HUES64 (cell line): ENCODE measurements at regions not wholly inside any gene's neighbourhood (a gene's known extent, or its start where the extent isn't known, plus 50 kb on each side); places are given as distances from the start of the nearest gene placed in this dataset.

Experiments used
- H3K27ac ChIP-seq: 2 replicates; pipeline ENCODE4 v1.7.0; 2013; ENCODE audit warnings: low read depth, low read length, inconsistent platforms
- H3K27me3 ChIP-seq: 2 replicates; pipeline ENCODE4 v1.6.1; 2013; ENCODE audit warnings: mild to moderate bottlenecking, low read length; ENCODE audit not compliant: insufficient read depth
- H3K36me3 ChIP-seq: 2 replicates; pipeline ENCODE4 v1.6.1; 2013; ENCODE audit warnings: mild to moderate bottlenecking, low read length; ENCODE audit not compliant: insufficient read depth
- H3K4me1 ChIP-seq: 2 replicates; pipeline ENCODE4 v1.6.1; 2013; ENCODE audit warnings: mild to moderate bottlenecking, low read length, moderate library complexity; ENCODE audit not compliant: insufficient read depth
- H3K4me3 ChIP-seq: 2 replicates; pipeline ENCODE4 v1.5.1; 2013; ENCODE audit warnings: mild to moderate bottlenecking, low read length, moderate library complexity
- H3K9ac ChIP-seq: 2 replicates; pipeline ENCODE4 v1.6.1; 2013; ENCODE audit warnings: mild to moderate bottlenecking, low read depth, low read length
- H3K9me3 ChIP-seq: 2 replicates; pipeline ENCODE4 v1.6.1; 2013; ENCODE audit warnings: low read depth, low read length; ENCODE audit not compliant: insufficient read depth
- WGBS: fragments of 150-250, 120-280 bp; methylation state at CpG from one replicate; pipeline ENCODE4 v1.1.7; 2013; ENCODE audit warnings: missing lambda C conversion rate; 5-methylcytosine and 5-hydroxymethylcytosine counted together

GRCh38 chr20:57790176-57790575, 80.4 kb upstream of the PMEPA1 start:
- no peaks in the 10 kb centered on the region for H3K9me3 ChIP-seq
- H3K4me3 ChIP-seq: no peak overlapping the region
- no peaks in the 10 kb centered on the region for H3K36me3 ChIP-seq
- H3K9ac ChIP-seq: no peak overlapping the region
- WGBS: 87% methylated on average over 8 of the region's 8 CpGs
- H3K27me3 ChIP-seq: no peaks in the 10 kb centered on the region
- H3K27ac ChIP-seq: no peak overlapping the region
- H3K4me1 ChIP-seq: no peaks in the 10 kb centered on the region; the same call in 1 of the 2 replicates

GRCh38 chr20:57788936-57789613, 79.3 kb upstream of the PMEPA1 start:
- 92% methylated on average over 19 of the region's 19 CpGs for WGBS
- Histone ChIP-seq H3K4me3 (no peak overlapping the region), H3K36me3 (no peaks in the 10 kb centered on the region), H3K27me3 (no peaks in the 10 kb centered on the region), H3K27ac (no peak overlapping the region), H3K4me1 (no peaks in the 10 kb centered on the region), H3K9ac (no peak overlapping the region), H3K9me3 (no peaks in the 10 kb centered on the region)

- no peaks in the 10 kb centered on the region for H3K27me3 ChIP-seq
- H3K4me1 ChIP-seq: no peaks in the 10 kb centered on the region
- WGBS: 87% methylated on average over 16 of the region's 17 CpGs
- no peaks in the 10 kb centered on the region for H3K9me3 ChIP-seq
- H3K27ac ChIP-seq: no peak overlapping the region
- H3K36me3 ChIP-seq: no peaks in the 10 kb centered on the region
- H3K9ac ChIP-seq: no peak overlapping the region
- H3K4me3 ChIP-seq: no peak overlapping the region
These were observed 78.4 kb upstream of the PMEPA1 start for GRCh38 chr20:57787990-57788781.

GRCh38 chr20:57787151-57787989, 77.6 kb upstream of the PMEPA1 start:
- Histone ChIP-seq H3K27ac (no peak overlapping the region), H3K4me3 (no peak overlapping the region), H3K4me1 (no peaks in the 10 kb centered on the region), H3K9me3 (no peaks in the 10 kb centered on the region), H3K9ac (no peak overlapping the region), H3K36me3 (no peaks in the 10 kb centered on the region), H3K27me3 (no peaks in the 10 kb centered on the region)
- 90% methylated on average over 9 of the region's 10 CpGs for WGBS

- no peaks in the 10 kb centered on the region for H3K27me3 ChIP-seq
- no peaks in the 10 kb centered on the region for H3K36me3 ChIP-seq
- no peak overlapping the region for H3K4me3 ChIP-seq
- H3K27ac ChIP-seq: no peak overlapping the region
- no peaks in the 10 kb centered on the region for H3K4me1 ChIP-seq
- H3K9me3 ChIP-seq: no peaks in the 10 kb centered on the region
- no peak overlapping the region for H3K9ac ChIP-seq
- 94% methylated on average over 14 of the region's 14 CpGs for WGBS
These were observed 76.6 kb upstream of the PMEPA1 start for GRCh38 chr20:57786304-57786932.

- Histone ChIP-seq H3K4me3 (no peak overlapping the region), H3K36me3 (no peaks in the 10 kb centered on the region), H3K9me3 (no peaks in the 10 kb centered on the region), H3K27ac (no peak overlapping the region), H3K27me3 (no peaks in the 10 kb centered on the region), H3K4me1 (no peaks in the 10 kb centered on the region), H3K9ac (no peak overlapping the region)
- 93% methylated on average over 3 of the region's 6 CpGs for WGBS
These were observed 75.9 kb upstream of the PMEPA1 start for GRCh38 chr20:57785720-57786119.

GRCh38 chr20:57785061-57785460, 75.2 kb upstream of the PMEPA1 start:
- Histone ChIP-seq H3K36me3 (no peaks in the 10 kb centered on the region), H3K27me3 (no peaks in the 10 kb centered on the region), H3K27ac (no peak overlapping the region), H3K9me3 (no peaks in the 10 kb centered on the region), H3K4me3 (no peak overlapping the region), H3K4me1 (no peaks in the 10 kb centered on the region), H3K9ac (no peak overlapping the region)
- 92% methylated on average over 4 of the region's 4 CpGs for WGBS

- H3K4me1 ChIP-seq: peaks cover 1% of the 10 kb centered on the region; the same call in 1 of the 2 replicates
- H3K9me3 ChIP-seq: no peaks in the 10 kb centered on the region
- H3K4me3 ChIP-seq: no peak overlapping the region
- no peak overlapping the region for H3K9ac ChIP-seq
- 91% methylated on average over 10 of the region's 10 CpGs for WGBS
- H3K36me3 ChIP-seq: no peaks in the 10 kb centered on the region
- H3K27me3 ChIP-seq: no peaks in the 10 kb centered on the region
- H3K27ac ChIP-seq: no peak overlapping the region
These were observed 74.4 kb upstream of the PMEPA1 start for GRCh38 chr20:57783956-57784837.

GRCh38 chr20:57783196-57783595, 73.4 kb upstream of the PMEPA1 start:
- H3K9me3 ChIP-seq: no peaks in the 10 kb centered on the region
- no peaks in the 10 kb centered on the region for H3K27me3 ChIP-seq
- no peaks in the 10 kb centered on the region for H3K36me3 ChIP-seq
- H3K4me1 ChIP-seq: peaks cover 3% of the 10 kb centered on the region; the same call in 1 of the 2 replicates
- no peak overlapping the region for H3K27ac ChIP-seq
- WGBS: 94% methylated on average over 4 of the region's 4 CpGs
- H3K9ac ChIP-seq: no peak overlapping the region
- no peak overlapping the region for H3K4me3 ChIP-seq

GRCh38 chr20:57782631-57783041, 72.8 kb upstream of the PMEPA1 start:
- Histone ChIP-seq H3K27ac (no peak overlapping the region), H3K36me3 (no peaks in the 10 kb centered on the region), H3K9me3 (no peaks in the 10 kb centered on the region), H3K4me3 (no peak overlapping the region), H3K9ac (no peak overlapping the region), H3K27me3 (no peaks in the 10 kb centered on the region), H3K4me1 (peaks cover 3% of the 10 kb centered on the region; the same call in 1 of the 2 replicates)
- WGBS: 83% methylated on average over 11 of the region's 12 CpGs
